ENCODE measurements at regions not wholly inside any gene's neighbourhood (a gene's known extent, or its start where the extent isn't known, plus 50 kb on each side); places are given as distances from the start of the nearest gene placed in this dataset.

GRCh38 chr13:51027644-51028043 is 83.4 kb downstream of the C13orf42 start:
- no peak for DNase-seq (ENCODE audit: low read depth, low spot score)

- no peak for DNase-seq (ENCODE audit: low read depth, low spot score)
These were observed 85.1 kb downstream of the C13orf42 start for GRCh38 chr13:51026016-51026415.

GRCh38 chr13:51025245-51025905 is 85.7 kb downstream of the C13orf42 start:
- DNase-seq (ENCODE audit: low read depth, low spot score) = no peak

GRCh38 chr13:51021811-51022210 is 89.3 kb downstream of the C13orf42 start:
- no peak for DNase-seq (ENCODE audit: low read depth, low spot score)

- DNase-seq (ENCODE audit: low read depth, low spot score) = no peak
These were observed 90.5 kb downstream of the C13orf42 start for GRCh38 chr13:51020600-51020999.

- no peak for DNase-seq (ENCODE audit: low read depth, low spot score)
These were observed 92.0 kb downstream of the C13orf42 start for GRCh38 chr13:51019026-51019425.

GRCh38 chr13:51017516-51017915 is 93.6 kb downstream of the C13orf42 start:
- DNase-seq (ENCODE audit: low read depth, low spot score) = no peak

- no peak for DNase-seq (ENCODE audit: low read depth, low spot score)
These were observed 95.1 kb downstream of the C13orf42 start for GRCh38 chr13:51015973-51016372.

- DNase-seq (ENCODE audit: low read depth, low spot score) = no peak
These were observed 100.0 kb downstream of the RNASEH2B start for GRCh38 chr13:51009597-51009996.

GRCh38 chr13:51007216-51007615 is 97.6 kb downstream of the RNASEH2B start:
- no peak for DNase-seq (ENCODE audit: low read depth, low spot score)

- peak; percentile 54 for DNase-seq (ENCODE audit: low read depth, low spot score)
These were observed 96.7 kb downstream of the RNASEH2B start for GRCh38 chr13:51006067-51006845.
